K562 (cell line): ENCODE measurements at regions not wholly inside any gene's neighbourhood (a gene's known extent, or its start where the extent isn't known, plus 50 kb on each side); places are given as distances from the start of the nearest gene placed in this dataset.

Source experiments
- ATAC-seq: fragments of 200-7000 bp; cut with Tn5 transposase; 3 replicates; pipeline ENCODE4 v1.9.1; 2020; ENCODE audit warnings: moderate library complexity
- BruUV-seq: library from RNA; stranded (reverse); fragments of 400-500 nt; replicated peaks from 2 replicates; lab custom pipeline; 2021; lab: Mats Ljungman, UMichigan
- CTCF ChIA-PET: fragments of 300-600 bp; formaldehyde crosslinking; extraction: SDS; loops from one replicate; lab custom pipeline; 2021; ENCODE audit warnings: low intra/inter-chr PET ratio; lab: Yijun Ruan, JAX
- POLR2A ChIA-PET: fragments of 300-600, 350-650 bp; sonication (Branson Sonifier 250); formaldehyde crosslinking; extraction: SDS; loops from one replicate; lab custom pipeline; 2021; ENCODE audit warnings: antibody characterized with exemption, inconsistent platforms; lab: Yijun Ruan, JAX
- DNase-seq, 4 experiments: peaks; one replicate each; pipeline versions ENCODE4 v3.0.0 to v3.0.0-alpha.2; 2011 to 2018; ENCODE audit warnings: low spot score in 3 of 4, mixed read lengths in 3 of 4; ENCODE audit errors: extremely low read depth in 1 of 4
- FAIRE-seq: peaks from 2 replicates; lab custom pipeline; 2011; peaks lifted over from hg19 to GRCh38; lab: Jason Lieb, UNC
- H2AFZ ChIP-seq: 2 replicates; pipeline ENCODE4 v1.6.0; 2011; ENCODE audit warnings: low read depth, low read length, control low read depth, inconsistent platforms
- H3K27ac ChIP-seq: fragments of 200-600 bp; 3 replicates; pipeline ENCODE4 v1.8.0; 2011; ENCODE audit warnings: low read depth, mild to moderate bottlenecking, control low read depth, inconsistent platforms, low read length, moderate library complexity, mixed read lengths; ENCODE audit errors: extremely low read depth
- H3K27me3 ChIP-seq, 2 experiments: fragments of 300-600 bp in 1 of 2; 2 replicates in 1 of 2; 3 replicates in 1 of 2; pipeline versions ENCODE4 v1.6.0 to v1.8.0; 2011; ENCODE audit warnings: inconsistent platforms in 2 of 2, low read length in 2 of 2, mild to moderate bottlenecking in 1 of 2, mixed read lengths in 1 of 2, moderate library complexity in 1 of 2; ENCODE audit not compliant: control insufficient read depth in 2 of 2, insufficient read depth in 2 of 2
- H3K36me3 ChIP-seq: fragments of 300-600 bp; 3 replicates; pipeline ENCODE4 v1.8.0; 2011; ENCODE audit warnings: mild to moderate bottlenecking, low read length, inconsistent platforms; ENCODE audit not compliant: control insufficient read depth, insufficient read depth
- H3K4me1 ChIP-seq, 2 experiments: fragments of 200-600 bp in 1 of 2; replicated peaks in 1 of 2; 2 replicates in 1 of 2; 3 replicates in 1 of 2; pipeline versions ENCODE4 v1.5.1 to v1.8.0; 2011; ENCODE audit warnings: inconsistent platforms in 2 of 2, low read length in 2 of 2, mild to moderate bottlenecking in 1 of 2, mixed read lengths in 1 of 2, moderate library complexity in 1 of 2; ENCODE audit not compliant: control insufficient read depth in 2 of 2, insufficient read depth in 2 of 2
- H3K4me2 ChIP-seq: 2 replicates; pipeline ENCODE4 v1.6.1; 2011; ENCODE audit warnings: low read length, control low read depth, inconsistent platforms, mixed read lengths; ENCODE audit not compliant: insufficient read depth
- H3K4me3 ChIP-seq: fragments of 200-600 bp; sonication (generic), shearing (Covaris generic); 2 replicates; pipeline ENCODE4 v1.5.1; 2016; ENCODE audit warnings: control low read depth, inconsistent platforms
- H3K79me2 ChIP-seq: fragments of 200-600 bp; 3 replicates; pipeline ENCODE4 v1.8.0; 2011; ENCODE audit warnings: low read length, inconsistent platforms; ENCODE audit not compliant: control insufficient read depth, insufficient read depth
- H3K9ac ChIP-seq, 2 experiments: 2 replicates each; pipeline versions ENCODE4 v1.6.0 to v1.6.1; 2011; ENCODE audit warnings: low read depth in 2 of 2, low read length in 2 of 2, control low read depth in 1 of 2, inconsistent platforms in 1 of 2, mild to moderate bottlenecking in 1 of 2, mixed read lengths in 1 of 2; ENCODE audit not compliant: insufficient read depth in 1 of 2
- H3K9me1 ChIP-seq: one replicate; pipeline ENCODE4 v1.6.0; 2011; ENCODE audit warnings: inconsistent platforms, mild to moderate bottlenecking, low read length, moderate library complexity; ENCODE audit not compliant: control insufficient read depth, insufficient read depth
- H3K9me3 ChIP-seq: replicated peaks from 2 replicates; pipeline ENCODE4 v1.5.1; 2011; ENCODE audit warnings: low read depth, low read length, inconsistent platforms; ENCODE audit not compliant: control insufficient read depth, insufficient read depth
- H4K20me1 ChIP-seq: replicated peaks from 2 replicates; pipeline ENCODE4 v1.6.1; 2011; ENCODE audit warnings: low read length, inconsistent platforms, mixed read lengths; ENCODE audit not compliant: control insufficient read depth, insufficient read depth
- CHAMP1 ChIP-seq: fragments of 450-650 bp; IDR thresholded peaks from 2 replicates; pipeline ENCODE4 v1.6.1; 2016; ENCODE audit warnings: mild to moderate bottlenecking
- CHCHD3 ChIP-seq: fragments of 250-450 bp; sonication (Bioruptor Pico); IDR thresholded peaks from 2 replicates; pipeline ENCODE4 v2.1.2; 2022; ENCODE audit warnings: mild to moderate bottlenecking
- CHD2 ChIP-seq: IDR thresholded peaks from 2 replicates; pipeline ENCODE4 v1.6.1; 2011; ENCODE audit warnings: low read depth, low read length
- DACH1 ChIP-seq: fragments of 450-650 bp; IDR thresholded peaks from 2 replicates; pipeline ENCODE4 v1.6.1; 2018; ENCODE audit not compliant: partially characterized antibody
- EP300 ChIP-seq: IDR thresholded peaks from 2 replicates; pipeline ENCODE4 v1.6.1; 2012; ENCODE audit warnings: low read length, improper control_type of control experiment
- MAFG ChIP-seq: fragments of 450-650 bp; conservative IDR thresholded peaks from 2 replicates; pipeline ENCODE4 v1.6.1; 2016; ENCODE audit warnings: missing genetic modification characterization, missing compliant biosample characterization
- POLR2B ChIP-seq: fragments of 450-650 bp; IDR thresholded peaks from 2 replicates; pipeline ENCODE4 v1.6.1; 2018; ENCODE audit warnings: low read depth; ENCODE audit not compliant: partially characterized antibody
- TOE1 ChIP-seq, 2 experiments: fragments of 450-650 bp in 1 of 2; sonication (generic) in 1 of 2; formaldehyde crosslinking in 1 of 2; IDR thresholded peaks; 2 replicates each; pipeline versions ENCODE4 v1.7.1 to v1.8.0; 2016 to 2022; ENCODE audit warnings: borderline replicate concordance in 2 of 2, mild to moderate bottlenecking in 2 of 2, antibody characterized with exemption in 1 of 2, inconsistent platforms in 1 of 2, low read depth in 1 of 2, missing genetic modification reagents in 1 of 2, moderate library complexity in 1 of 2
- ZFP30 ChIP-seq: fragments of 250-450 bp; sonication (Bioruptor Pico); IDR thresholded peaks from 2 replicates; pipeline ENCODE4 v1.8.0; 2022; ENCODE audit warnings: moderate library complexity, mild to moderate bottlenecking, inconsistent platforms, borderline replicate concordance
- ZKSCAN8 ChIP-seq: fragments of 200-800 bp; sonication (Bioruptor generic); IDR thresholded peaks from 2 replicates; pipeline ENCODE4 v1.6.1; 2016; ENCODE audit warnings: missing genetic modification characterization, missing compliant biosample characterization
- WGBS: fragments of 100-300 bp; shearing (Covaris generic); methylation state at CpG from one replicate; pipeline ENCODE4 v1.1.6; 2016; ENCODE audit warnings: low coverage, mixed read lengths; ENCODE audit not compliant: insufficient coverage; ENCODE audit errors: missing lambda C conversion rate; 5-methylcytosine and 5-hydroxymethylcytosine counted together
- in situ Hi-C: fragments of 300-500 bp; cut with MboI; formaldehyde crosslinking; loops from 4 replicates; pipeline ENCODE4 v1.15.0; 2018; ENCODE audit warnings: inconsistent platforms, mixed read lengths
- intact Hi-C: fragments of 100-400 bp; cut with micrococcal nuclease; formaldehyde crosslinking; loops from 2 replicates; pipeline ENCODE4 v1.14.2; 2022
- TF ChIP-seq, protein P1 (sequence below): sonication (generic); formaldehyde crosslinking; IDR thresholded peaks from 2 replicates; pipeline ENCODE4 v1.8.1; 2023; ENCODE audit warnings: mild to moderate bottlenecking, missing genetic modification reagents
- TF ChIP-seq, protein P2 (sequence below): fragments of 450-650 bp; IDR thresholded peaks from 2 replicates; pipeline ENCODE4 v1.6.1; 2014; ENCODE audit warnings: low read depth, mild to moderate bottlenecking, moderate library complexity, borderline replicate concordance

- WGBS = 0% methylated on average over 9 of the region's 9 CpGs
- Histone ChIP-seq H4K20me1 (no peaks in the 10 kb centered on the region), H3K27ac (no peak overlapping the region), H3K9ac (no peak overlapping the region), H2AFZ (no peak overlapping the region), H3K27me3 (no peaks in the 10 kb centered on the region), H3K79me2 (no peaks in the 10 kb centered on the region), H3K9me1 (no peaks in the 10 kb centered on the region), H3K9me3 (no peaks in the 10 kb centered on the region), H3K4me1 (no peaks in the 10 kb centered on the region), H3K4me2 (no peak overlapping the region), H3K4me3 (no peak overlapping the region), H3K36me3 (no peaks in the 10 kb centered on the region)
- CTCF ChIA-PET = no interaction called here
- POLR2A ChIA-PET = no interaction called here
- no peak for ATAC-seq
- in situ Hi-C loops (no loop called here), intact Hi-C loops (no loop called here)
- DNase-seq = no peak
- BruUV-seq = no TSS peak
- FAIRE-seq = no peak
- TF ChIP-seq POLR2B = no peak
- TF ChIP-seq CHAMP1 = no peak
- no peak for TF ChIP-seq EP300
- no peak for TF ChIP-seq CHCHD3 (CRISPR knock-in tag)
- no peak for TF ChIP-seq CHD2
- TF ChIP-seq, protein P1, sequence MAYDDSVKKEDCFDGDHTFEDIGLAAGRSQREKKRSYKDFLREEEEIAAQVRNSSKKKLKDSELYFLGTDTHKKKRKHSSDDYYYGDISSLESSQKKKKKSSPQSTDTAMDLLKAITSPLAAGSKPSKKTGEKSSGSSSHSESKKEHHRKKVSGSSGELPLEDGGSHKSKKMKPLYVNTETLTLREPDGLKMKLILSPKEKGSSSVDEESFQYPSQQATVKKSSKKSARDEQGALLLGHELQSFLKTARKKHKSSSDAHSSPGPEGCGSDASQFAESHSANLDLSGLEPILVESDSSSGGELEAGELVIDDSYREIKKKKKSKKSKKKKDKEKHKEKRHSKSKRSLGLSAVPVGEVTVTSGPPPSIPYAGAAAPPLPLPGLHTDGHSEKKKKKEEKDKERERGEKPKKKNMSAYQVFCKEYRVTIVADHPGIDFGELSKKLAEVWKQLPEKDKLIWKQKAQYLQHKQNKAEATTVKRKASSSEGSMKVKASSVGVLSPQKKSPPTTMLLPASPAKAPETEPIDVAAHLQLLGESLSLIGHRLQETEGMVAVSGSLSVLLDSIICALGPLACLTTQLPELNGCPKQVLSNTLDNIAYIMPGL (CRISPR knock-in tag) = no peak
- no peak for TF ChIP-seq TOE1 (IDR thresholded peaks at IDR 0.05; ENCODE audit: borderline replicate concordance)
- TF ChIP-seq TOE1 (CRISPR knock-in tag; IDR thresholded peaks at IDR 0.05; ENCODE audit: borderline replicate concordance, low read depth) = no peak
- TF ChIP-seq MAFG = no peak
- TF ChIP-seq, protein P2, sequence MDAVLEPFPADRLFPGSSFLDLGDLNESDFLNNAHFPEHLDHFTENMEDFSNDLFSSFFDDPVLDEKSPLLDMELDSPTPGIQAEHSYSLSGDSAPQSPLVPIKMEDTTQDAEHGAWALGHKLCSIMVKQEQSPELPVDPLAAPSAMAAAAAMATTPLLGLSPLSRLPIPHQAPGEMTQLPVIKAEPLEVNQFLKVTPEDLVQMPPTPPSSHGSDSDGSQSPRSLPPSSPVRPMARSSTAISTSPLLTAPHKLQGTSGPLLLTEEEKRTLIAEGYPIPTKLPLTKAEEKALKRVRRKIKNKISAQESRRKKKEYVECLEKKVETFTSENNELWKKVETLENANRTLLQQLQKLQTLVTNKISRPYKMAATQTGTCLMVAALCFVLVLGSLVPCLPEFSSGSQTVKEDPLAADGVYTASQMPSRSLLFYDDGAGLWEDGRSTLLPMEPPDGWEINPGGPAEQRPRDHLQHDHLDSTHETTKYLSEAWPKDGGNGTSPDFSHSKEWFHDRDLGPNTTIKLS = no peak
- TF ChIP-seq ZKSCAN8 (CRISPR knock-in tag) = no peak
- TF ChIP-seq ZFP30 (CRISPR knock-in tag) = no peak
- no peak for TF ChIP-seq DACH1
Measured at GRCh38 chr21:16071092-16071491, 341.3 kb downstream of the USP25 start.
